MCF 10A (cell line): ENCODE measurements at regions not wholly inside any gene's neighbourhood (a gene's known extent, or its start where the extent isn't known, plus 50 kb on each side); places are given as distances from the start of the nearest gene placed in this dataset.

Experiments used
- BruUV-seq: library from RNA; stranded (reverse); fragments of 400-500 nt; replicated peaks from 2 replicates; lab custom pipeline; 2021; lab: Mats Ljungman, UMichigan
- CTCF ChIA-PET: fragments of 300-600 bp; sonication (Branson Sonifier 250); formaldehyde crosslinking; extraction: SDS; loops from one replicate; lab custom pipeline; 2021; ENCODE audit warnings: antibody characterized with exemption, inconsistent platforms; lab: Yijun Ruan, JAX
- POLR2A ChIA-PET: fragments of 300-600, 350-650 bp; sonication (Branson Sonifier 250); formaldehyde crosslinking; extraction: SDS; loops from one replicate; lab custom pipeline; 2020; ENCODE audit warnings: antibody characterized with exemption, inconsistent platforms; lab: Yijun Ruan, JAX
- DNase-seq: peaks from one replicate; pipeline ENCODE4 v3.0.0-alpha.2; 2018; ENCODE audit not compliant: unreplicated experiment
- H3K27ac Mint-ChIP-seq: one replicate; pipeline ENCODE4 v1.8.0; 2022; ENCODE audit warnings: mild to moderate bottlenecking, low read depth, mixed read lengths; ENCODE audit not compliant: unreplicated experiment
- H3K27me3 Mint-ChIP-seq: one replicate; pipeline ENCODE4 v1.8.0; 2022; ENCODE audit warnings: mixed read lengths; ENCODE audit not compliant: insufficient read depth, unreplicated experiment
- H3K36me3 Mint-ChIP-seq: one replicate; pipeline ENCODE4 v1.8.0; 2022; ENCODE audit warnings: mild to moderate bottlenecking, moderate library complexity, mixed read lengths; ENCODE audit not compliant: insufficient read depth, unreplicated experiment
- H3K4me1 Mint-ChIP-seq: one replicate; pipeline ENCODE4 v1.8.0; 2022; ENCODE audit warnings: mixed read lengths; ENCODE audit not compliant: insufficient read depth, unreplicated experiment
- H3K4me3 Mint-ChIP-seq: one replicate; pipeline ENCODE4 v1.8.0; 2022; ENCODE audit warnings: mild to moderate bottlenecking, moderate library complexity, mixed read lengths; ENCODE audit not compliant: unreplicated experiment
- H3K9me3 Mint-ChIP-seq: one replicate; pipeline ENCODE4 v1.8.0; 2022; ENCODE audit warnings: mixed read lengths; ENCODE audit not compliant: unreplicated experiment
- CTCF ChIP-seq: fragments of 200-600 bp; IDR thresholded peaks from one replicate; pipeline ENCODE4 v1.8.0; 2022; ENCODE audit warnings: antibody characterized with exemption, mild to moderate bottlenecking; ENCODE audit not compliant: unreplicated experiment
- intact Hi-C: fragments of 100-400 bp; cut with micrococcal nuclease; formaldehyde crosslinking; loops from 2 replicates; pipeline ENCODE4 v1.14.1; 2022

GRCh38 chr10:118207470-118208007 is 134.6 kb downstream of the FAM204A start:
- no peak for DNase-seq
- no peaks in the 10 kb centered on the region for H3K9me3 Mint-ChIP-seq
- no peak overlapping the region for H3K27ac Mint-ChIP-seq
- BruUV-seq: no TSS peak
- TF ChIP-seq CTCF: no peak
- H3K4me1 Mint-ChIP-seq: peaks cover 6% of the 10 kb centered on the region
- intact Hi-C loops: no loop called here
- no peaks in the 10 kb centered on the region for H3K27me3 Mint-ChIP-seq
- H3K36me3 Mint-ChIP-seq: no peaks in the 10 kb centered on the region
- ChIA-PET POLR2A (no interaction called here), CTCF (no interaction called here)
- no peak overlapping the region for H3K4me3 Mint-ChIP-seq

DNA sequence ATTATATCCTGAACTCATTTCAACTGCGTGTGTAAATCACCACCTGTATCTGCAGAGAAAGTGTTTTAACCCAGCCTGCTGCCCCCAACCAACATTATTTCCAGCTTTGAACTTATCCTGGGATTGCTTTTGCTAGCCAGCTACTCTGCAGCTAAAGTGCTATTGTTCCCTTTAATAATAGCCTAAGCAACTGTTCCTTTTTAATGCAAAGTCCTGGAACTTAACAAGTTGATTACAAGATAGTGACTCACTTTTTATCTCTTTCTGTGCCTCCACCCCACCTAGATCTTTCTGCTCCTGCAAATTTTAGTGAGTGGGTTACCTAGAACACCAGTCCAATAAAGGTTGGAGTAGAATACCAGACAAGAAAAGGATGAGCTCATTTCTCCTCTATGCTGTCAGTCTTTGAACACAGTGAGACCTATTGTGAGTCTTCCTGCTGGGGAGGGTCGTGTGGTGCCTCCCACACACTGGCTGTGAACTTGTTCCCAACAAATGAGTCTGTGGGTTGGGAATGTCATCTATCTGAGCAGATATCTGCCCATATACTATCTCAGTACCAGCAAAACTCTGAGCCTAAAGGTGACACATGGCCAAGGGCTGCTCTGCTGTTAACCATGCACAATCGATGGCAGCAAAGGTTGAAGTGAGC is 137.7 kb downstream of the FAM204A start:
- POLR2A ChIA-PET: no interaction called here
- Mint-ChIP-seq H3K4me3 (no peak overlapping the region), H3K27ac (no peak overlapping the region), H3K36me3 (no peaks in the 10 kb centered on the region), H3K4me1 (peaks cover 2% of the 10 kb centered on the region), H3K9me3 (no peaks in the 10 kb centered on the region), H3K27me3 (no peaks in the 10 kb centered on the region)
- DNase-seq: no peak
- no peak for TF ChIP-seq CTCF
- no TSS peak for BruUV-seq
- CTCF ChIA-PET: interaction anchor here (1.0 to 1.5 kb wide), 2 partner anchors 10 to 36 kb away, joined by 3 to 4 read pairs; no protein-coding TSS in a partner anchor
- intact Hi-C loops: no loop called here

- ChIA-PET POLR2A (interaction anchor here (0.8 to 1.2 kb wide), 2 partner anchors 10 to 40 kb away, joined by 3 read pairs; no protein-coding TSS in a partner anchor), CTCF (interaction anchor here (1.2 to 1.5 kb wide), 2 partner anchors 11 to 37 kb away, joined by 3 to 6 read pairs; no protein-coding TSS in a partner anchor)
- Mint-ChIP-seq H3K4me1 (no peaks in the 10 kb centered on the region), H3K4me3 (no peak overlapping the region), H3K9me3 (no peaks in the 10 kb centered on the region), H3K27ac (no peak overlapping the region), H3K36me3 (no peaks in the 10 kb centered on the region), H3K27me3 (no peaks in the 10 kb centered on the region)
- no peak for DNase-seq
- intact Hi-C loops: no loop called here
- no peak for TF ChIP-seq CTCF
- BruUV-seq: no TSS peak
Measured at GRCh38 chr10:118203461-118203860, 138.7 kb downstream of the FAM204A start.

DNA sequence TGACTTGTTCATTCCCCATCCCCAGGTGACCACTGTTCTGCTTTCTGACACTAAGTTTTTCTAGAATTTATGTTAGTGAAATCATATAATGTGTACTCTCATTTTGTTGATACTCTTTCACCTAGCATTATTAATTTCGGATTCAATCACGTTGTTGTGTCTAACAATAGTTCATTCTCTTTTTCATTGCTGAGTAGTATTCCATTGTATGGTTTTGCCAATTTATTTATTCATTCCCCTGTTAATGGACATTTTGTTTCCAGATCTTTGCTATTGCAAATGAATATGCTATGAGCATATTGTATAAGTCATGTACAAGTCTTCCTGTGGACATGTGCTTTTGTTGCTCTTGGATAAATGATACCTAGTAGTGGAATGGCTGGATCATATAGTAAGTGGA is 146.4 kb downstream of the FAM204A start:
- intact Hi-C loops: no loop called here
- POLR2A ChIA-PET: no interaction called here
- Mint-ChIP-seq H3K9me3 (peaks cover 7% of the 10 kb centered on the region), H3K27ac (no peak overlapping the region), H3K36me3 (no peaks in the 10 kb centered on the region), H3K4me1 (no peaks in the 10 kb centered on the region), H3K4me3 (no peak overlapping the region), H3K27me3 (peaks cover 16% of the 10 kb centered on the region)
- BruUV-seq: no TSS peak
- DNase-seq: no peak
- no peak for TF ChIP-seq CTCF
- CTCF ChIA-PET: interaction anchor here (0.6 kb wide), 1 partner anchor 156 kb away, joined by 3 read pairs; no protein-coding TSS in a partner anchor
